NCI-H526 treated with DMSO at 0.1 percent for 48 hours (cell line): ENCODE measurements at regions not wholly inside any gene's neighbourhood (a gene's known extent, or its start where the extent isn't known, plus 50 kb on each side); places are given as distances from the start of the nearest gene placed in this dataset.

Experiments
- DNase-seq: peaks from one replicate; lab custom pipeline; 2025; lab: John Stamatoyannopoulos, UW

DNA sequence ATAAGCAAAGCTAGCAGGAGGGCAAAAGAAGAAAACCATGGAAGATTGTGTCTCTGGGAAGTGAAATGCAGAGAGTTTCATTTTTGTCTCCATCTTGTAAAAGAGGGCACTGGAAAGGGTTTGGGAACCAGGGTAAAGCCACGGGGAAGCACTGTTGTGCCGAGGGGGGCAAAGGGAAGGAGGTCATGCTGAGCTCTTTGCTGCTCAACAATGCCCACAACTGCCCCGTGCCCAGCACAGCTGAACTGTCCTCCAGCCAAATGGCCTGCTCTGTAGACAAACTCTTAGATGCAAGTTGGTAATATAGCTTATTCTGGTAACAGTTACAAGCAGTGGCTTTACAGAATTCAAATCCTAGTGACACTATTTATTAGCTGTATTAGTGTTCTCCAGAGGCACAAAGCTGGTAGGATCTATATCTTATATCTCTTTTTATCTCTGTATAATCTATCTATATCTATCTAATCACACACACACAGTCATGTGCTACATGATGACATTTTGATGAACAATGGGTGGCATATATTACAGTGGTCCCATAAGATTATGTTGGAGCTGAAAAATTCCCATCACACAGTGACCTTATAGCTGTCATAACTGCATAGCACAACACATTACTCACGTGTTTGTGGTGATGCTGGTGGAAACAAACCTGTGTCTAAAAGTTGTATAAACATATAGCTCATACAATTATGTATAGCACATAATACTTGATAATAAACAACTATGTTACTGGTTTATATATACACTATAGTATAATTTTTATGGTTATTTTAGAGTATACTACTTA lies 203.4 kb upstream of the DDHD1 start:
- DNase-seq = no peak

- no peak for DNase-seq
Measured at GRCh38 chr14:53355581-53356112, 202.5 kb upstream of the DDHD1 start.

DNA sequence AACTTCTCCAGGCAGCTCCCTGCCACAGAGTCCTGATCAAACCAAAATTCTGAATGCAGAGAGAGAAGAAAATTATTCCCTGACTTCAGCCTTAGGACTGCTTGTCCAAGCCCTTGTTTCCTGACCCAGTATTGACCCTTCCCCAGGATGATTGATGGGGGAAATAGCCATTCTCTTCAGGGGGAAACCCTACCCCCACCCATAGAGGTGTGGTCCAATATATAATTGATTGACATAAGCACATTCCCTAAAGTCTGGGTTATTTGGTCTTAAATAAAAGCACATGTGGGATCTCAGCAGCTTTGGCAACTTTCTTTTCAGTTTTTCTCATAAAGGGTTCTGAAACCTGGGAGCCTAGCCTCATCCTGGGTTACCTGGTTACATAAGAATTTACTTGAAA lies 201.2 kb upstream of the DDHD1 start:
- DNase-seq = no peak

DNA sequence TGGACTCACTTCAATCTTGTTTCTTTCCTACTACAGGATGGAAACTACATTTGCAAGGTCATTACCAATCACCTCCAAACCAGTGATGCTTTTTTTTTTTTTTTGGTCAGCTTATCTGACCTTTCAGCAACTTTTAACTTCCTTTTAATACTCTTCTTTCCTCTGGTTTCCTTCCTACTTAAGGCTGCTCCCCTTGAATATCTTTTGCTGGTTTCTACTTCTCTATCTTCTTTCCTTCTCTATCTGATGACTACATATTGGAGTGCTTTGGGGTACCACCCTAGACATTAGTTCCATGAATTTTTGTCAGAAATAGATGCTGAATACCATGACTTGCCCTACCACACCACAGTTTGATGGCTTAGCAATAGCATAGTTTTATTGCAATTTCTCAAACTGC lies 197.7 kb upstream of the DDHD1 start:
- DNase-seq = no peak

DNA sequence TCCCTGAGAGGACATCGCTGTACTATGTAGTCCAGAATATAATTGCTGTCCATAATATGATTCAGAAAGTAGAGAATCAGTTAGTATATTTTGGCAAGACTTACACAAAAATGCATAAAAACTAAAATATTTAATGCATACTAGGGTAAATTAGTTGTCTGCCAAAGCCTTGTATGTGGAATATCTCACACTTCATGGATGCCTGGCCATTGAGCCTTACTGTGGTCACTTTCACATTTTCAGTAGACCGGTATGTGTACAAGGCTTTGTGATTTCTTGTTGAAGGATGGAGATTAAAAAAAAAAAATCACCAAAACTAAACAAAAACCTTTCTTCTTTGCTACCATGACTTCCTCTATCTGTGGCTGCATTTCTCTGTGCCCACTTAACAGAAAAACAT lies 197.3 kb upstream of the DDHD1 start:
- no peak for DNase-seq

DNA sequence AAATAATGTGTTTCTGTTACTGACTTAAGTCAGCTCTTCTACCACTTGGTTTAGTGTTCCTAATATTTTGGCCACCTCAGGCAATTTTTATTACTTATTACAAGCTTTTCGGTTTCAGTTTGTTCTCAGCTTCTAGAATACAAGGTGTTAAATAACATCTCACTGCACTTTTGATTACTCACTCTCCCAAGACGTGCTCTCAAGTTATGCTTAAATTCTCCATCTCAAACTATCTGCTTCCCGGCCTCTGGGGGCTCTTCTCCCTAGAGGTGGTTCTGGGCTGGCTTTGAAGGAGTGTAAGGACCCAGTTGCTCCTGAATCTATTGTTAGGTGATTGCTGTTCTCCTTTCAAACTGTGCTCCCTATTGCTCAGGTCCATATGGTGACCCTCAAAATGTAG lies 193.9 kb upstream of the DDHD1 start:
- no peak for DNase-seq

DNA sequence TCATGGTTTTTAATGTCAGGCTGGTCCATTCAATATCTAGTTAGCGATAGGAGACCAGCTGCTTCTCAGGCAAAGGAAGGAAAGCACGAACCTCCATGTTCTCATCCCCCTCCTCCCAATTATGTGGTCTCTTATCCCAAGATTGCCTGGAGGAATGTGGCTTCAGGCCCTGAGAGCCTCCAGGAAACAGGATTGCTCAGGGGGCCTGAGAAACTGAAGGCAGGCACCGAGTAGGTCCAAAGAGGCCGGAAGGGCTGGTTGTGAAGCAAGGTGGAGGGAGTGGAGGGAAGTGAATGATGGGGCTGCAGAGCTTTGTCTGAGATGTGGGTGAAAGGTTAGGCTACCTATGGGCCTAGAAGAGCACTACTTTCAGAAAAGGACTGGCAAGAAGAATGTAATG lies 188.2 kb upstream of the DDHD1 start:
- DNase-seq = no peak

GRCh38 chr14:53338192-53338591 lies 185.1 kb upstream of the DDHD1 start:
- DNase-seq = no peak

GRCh38 chr14:53336729-53337128 lies 183.6 kb upstream of the DDHD1 start:
- no peak for DNase-seq

DNA sequence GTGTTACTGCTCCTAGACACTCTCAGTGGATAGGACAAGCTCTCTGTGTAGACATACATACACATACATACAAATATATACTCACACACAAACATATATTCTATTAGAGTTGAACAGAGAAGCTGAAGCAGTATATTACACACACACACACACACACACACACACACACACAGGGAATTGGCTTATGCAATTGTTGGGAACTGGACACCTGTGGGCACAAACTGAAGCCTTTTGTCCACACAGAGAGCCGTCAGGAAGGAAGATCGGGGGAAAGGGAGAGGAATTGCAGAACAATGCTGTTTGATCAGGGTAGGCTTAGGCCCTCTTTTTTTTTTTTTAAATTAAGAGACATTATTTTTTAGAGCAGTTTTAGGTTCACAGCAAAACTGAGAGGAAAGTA lies 180.7 kb upstream of the DDHD1 start:
- DNase-seq = no peak

- no peak for DNase-seq
Measured at GRCh38 chr14:53331921-53332320, 178.8 kb upstream of the DDHD1 start.

- DNase-seq = no peak
Measured at GRCh38 chr14:53331247-53331646, 178.1 kb upstream of the DDHD1 start.

DNA sequence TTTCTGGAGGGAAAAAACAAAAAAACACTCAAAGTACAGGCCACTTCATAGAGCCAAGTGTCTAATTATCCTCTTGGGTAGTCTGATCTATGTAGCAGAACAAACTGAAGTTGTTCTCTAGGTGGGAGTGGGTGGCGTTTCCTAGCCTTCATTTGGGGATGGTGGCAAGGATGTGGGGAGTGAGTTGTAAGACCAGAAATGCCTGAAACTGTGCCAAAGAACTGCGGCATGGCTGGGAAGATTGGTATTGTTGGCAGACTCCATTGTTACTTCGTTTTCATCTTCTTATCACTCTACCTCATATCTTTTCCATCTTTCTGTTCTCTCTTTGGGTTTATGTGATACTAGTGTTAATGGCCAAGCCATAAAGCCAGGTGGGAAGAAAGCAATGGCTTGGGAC lies 177.3 kb upstream of the DDHD1 start:
- DNase-seq = no peak

DNA sequence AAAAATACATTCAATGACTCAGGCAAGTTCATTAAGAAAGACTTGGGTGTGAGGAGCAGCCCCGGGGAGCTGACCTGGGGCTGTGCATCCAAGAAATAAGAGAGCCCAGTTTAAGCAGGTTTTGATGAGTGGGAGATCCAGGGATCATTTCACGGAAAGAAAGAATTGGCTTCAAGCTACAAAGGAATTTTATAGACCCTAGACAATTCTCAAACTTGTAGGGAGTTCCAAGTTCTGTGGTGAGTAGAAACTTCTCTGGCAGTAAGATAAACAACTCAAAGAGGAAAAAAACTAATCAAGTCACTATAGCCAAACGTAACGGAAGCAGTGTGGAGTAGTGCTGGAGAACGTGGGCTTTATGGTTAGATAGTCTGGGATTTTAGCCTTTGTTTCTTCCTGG lies 175.7 kb upstream of the DDHD1 start:
- DNase-seq = no peak

DNA sequence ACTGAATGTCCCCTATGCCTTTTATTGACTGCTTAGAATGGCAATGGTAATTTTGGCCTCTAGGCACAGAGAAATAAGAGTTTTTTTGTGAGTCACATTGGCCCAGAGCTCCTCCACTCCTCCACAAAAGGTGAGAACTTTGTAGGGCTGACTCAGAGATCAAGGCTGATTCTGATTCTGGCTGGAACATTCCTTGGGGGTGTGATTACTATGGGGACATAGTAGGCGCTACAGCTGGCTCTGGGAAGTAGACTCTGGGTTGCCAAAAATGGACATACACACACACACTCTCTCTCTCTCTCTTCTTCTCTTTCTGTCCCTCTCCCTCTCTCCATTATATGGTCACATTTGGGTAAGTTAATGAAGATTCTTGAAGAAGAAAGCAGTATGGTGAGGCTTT lies 174.6 kb upstream of the DDHD1 start:
- no peak for DNase-seq

DNA sequence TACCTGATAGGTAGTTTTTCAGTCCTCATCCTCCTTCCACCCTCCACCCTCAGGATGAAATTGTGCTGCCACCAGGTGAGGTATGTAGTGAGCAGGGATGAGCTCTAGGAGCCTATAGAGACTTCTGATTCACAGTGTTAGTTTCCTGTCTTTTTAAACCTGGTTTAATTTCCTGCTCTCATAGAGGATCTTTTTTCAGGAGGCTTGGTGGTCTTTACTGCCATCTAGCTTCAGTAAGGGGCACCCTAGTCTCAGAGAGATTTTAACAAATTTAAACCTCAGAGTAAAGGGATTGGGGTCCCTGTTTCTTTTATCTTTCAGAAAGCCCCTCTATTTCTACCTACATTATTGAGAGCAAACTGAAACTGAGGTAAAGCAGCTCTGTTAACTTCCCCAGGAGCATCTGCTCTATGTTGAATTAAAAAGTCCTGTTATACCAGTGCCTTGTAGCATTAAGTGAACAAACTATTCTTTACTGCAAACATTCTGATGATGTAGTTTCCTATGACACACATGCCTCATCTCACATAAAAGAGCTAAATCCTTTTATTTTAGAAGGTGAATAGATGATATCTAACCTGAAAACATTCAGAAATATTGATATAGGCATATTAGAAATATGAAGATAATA lies 172.2 kb upstream of the DDHD1 start:
- no peak for DNase-seq

- DNase-seq = no peak
Measured at GRCh38 chr14:53316504-53316903, 163.4 kb upstream of the DDHD1 start.

- no peak for DNase-seq
Measured at GRCh38 chr14:53310412-53310811, 157.3 kb upstream of the DDHD1 start.

- DNase-seq = no peak
Measured at GRCh38 chr14:53306911-53307310, 153.8 kb upstream of the DDHD1 start.

DNA sequence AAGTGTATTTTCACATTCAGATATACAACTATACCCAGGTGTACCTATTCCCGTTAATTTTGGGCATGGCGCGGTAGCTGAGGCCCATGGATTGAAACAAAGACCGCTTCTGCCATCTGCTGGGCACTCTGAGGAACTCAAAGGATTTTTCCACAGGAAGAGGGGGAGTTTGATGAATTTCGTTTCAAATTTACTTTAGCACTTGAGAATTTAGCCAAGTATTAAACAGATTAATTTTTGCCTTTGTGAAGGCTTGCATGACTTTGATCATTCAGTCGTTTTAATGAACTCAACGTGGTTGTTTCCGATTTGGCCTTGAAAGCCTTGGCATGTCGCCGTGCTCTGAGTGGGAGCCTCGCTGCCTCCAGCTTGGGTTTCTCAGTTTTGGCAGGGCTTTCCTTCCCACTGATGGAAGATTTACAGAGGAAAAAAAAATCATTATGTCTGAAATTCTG lies 153.2 kb upstream of the DDHD1 start:
- DNase-seq = peak; percentile 18

- DNase-seq = no peak
Measured at GRCh38 chr14:53304726-53305381, 151.7 kb upstream of the DDHD1 start.

DNA sequence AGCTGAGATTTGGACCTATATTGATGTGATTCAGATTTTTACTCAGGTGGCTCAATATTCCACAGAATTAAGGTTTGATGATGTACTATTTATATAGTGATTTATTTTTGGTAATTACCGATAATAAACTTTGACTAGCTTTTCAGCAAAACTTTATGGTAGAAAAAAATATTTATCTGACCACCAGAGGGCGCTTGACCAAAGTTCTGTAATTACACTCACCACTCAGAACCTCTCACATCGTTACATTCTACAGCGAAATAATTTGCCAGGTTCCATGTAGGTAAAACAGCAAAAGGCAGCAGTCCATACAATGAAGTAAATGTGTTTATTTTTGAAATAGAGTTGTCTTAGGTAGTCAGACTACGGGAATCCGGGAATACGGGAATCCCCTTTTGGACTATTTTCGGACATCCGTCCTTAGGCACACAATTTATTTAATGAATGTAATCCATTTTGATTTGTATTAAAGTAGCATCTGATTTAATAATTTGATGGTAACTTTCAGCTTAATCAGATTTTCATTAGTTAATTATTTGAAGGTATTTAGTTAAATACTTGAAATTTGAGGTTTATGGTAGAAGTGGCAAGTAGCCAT lies 143.0 kb upstream of the DDHD1 start:
- peak; percentile 35 for DNase-seq

- DNase-seq = no peak
Measured at GRCh38 chr14:53295372-53295771, 142.2 kb upstream of the DDHD1 start.
